ENCODE measurements at regions not wholly inside any gene's neighbourhood (a gene's known extent, or its start where the extent isn't known, plus 50 kb on each side); places are given as distances from the start of the nearest gene placed in this dataset.
A peak's percentile ranks its signal among the peaks of the same experiment; 100 is the strongest.

DNA sequence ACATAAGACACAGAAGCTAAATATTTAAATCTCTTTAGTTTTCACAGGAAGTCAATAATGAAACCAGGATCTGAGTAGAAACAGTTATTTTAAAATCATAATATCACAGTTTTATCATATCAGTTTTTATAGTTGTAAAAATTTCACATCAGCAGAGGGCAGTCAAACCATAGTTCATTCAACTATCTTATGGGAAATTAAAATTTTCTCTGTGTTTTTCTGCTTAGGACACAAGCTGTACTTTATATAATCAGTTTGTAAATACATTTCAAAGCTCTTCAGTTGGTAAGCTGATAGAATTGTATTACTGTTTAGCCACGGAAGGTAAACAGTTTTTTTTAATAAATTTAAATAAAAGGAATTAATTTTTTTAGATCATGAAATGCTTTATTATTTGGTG lies 204.8 kb upstream of the NUDT6 start:
- TF ChIP-seq EZH2 (IDR thresholded peaks at IDR 0.05; ENCODE audit: borderline replicate concordance, insufficient read depth, low read length, poor library complexity, severe bottlenecking): no peak
- TF ChIP-seq RAD21 (conservative IDR thresholded peaks at IDR 0.05): peak; percentile 71
